ENCODE measurements at regions not wholly inside any gene's neighbourhood (a gene's known extent, or its start where the extent isn't known, plus 50 kb on each side); places are given as distances from the start of the nearest gene placed in this dataset.

- no peak for DNase-seq (ENCODE audit: low spot score)
- Histone ChIP-seq H2BK15ac (ENCODE audit: low read length) (no peak overlapping the region), H3K4me1 (ENCODE audit: control insufficient read depth in 2 of 2, insufficient read depth in 1 of 2, low read depth in 1 of 2, low read length in 2 of 2) (no peaks in the 10 kb centered on the region), H2BK12ac (ENCODE audit: low read length) (no peak overlapping the region), H4K91ac (ENCODE audit: low read depth, low read length, poor library complexity) (no peak overlapping the region), H3K4me2 (ENCODE audit: insufficient read depth, low read length, poor library complexity, severe bottlenecking) (no peak overlapping the region), H3K36me3 (replicated peaks in 1 of 2; ENCODE audit: control insufficient read depth in 2 of 2, insufficient read depth in 2 of 2, low read length in 2 of 2) (no peaks in the 10 kb centered on the region), H3K18ac (ENCODE audit: low read length) (no peak overlapping the region), H3K79me1 (ENCODE audit: low read depth, low read length) (no peaks in the 10 kb centered on the region), H3K27me3 (ENCODE audit: control insufficient read depth in 3 of 3, insufficient read depth in 3 of 3, low read depth in 1 of 3, low read length in 3 of 3) (no peaks in the 10 kb centered on the region), H3K23ac (ENCODE audit: low read depth, low read length, poor library complexity) (no peak overlapping the region), H2BK120ac (ENCODE audit: low read depth, low read length) (no peak overlapping the region), H3K14ac (ENCODE audit: low read length) (no peak overlapping the region), H4K8ac (ENCODE audit: low read depth, low read length) (no peak overlapping the region), H3K9me3 (replicated peaks in 1 of 2; ENCODE audit: control insufficient read depth in 2 of 2, insufficient read depth in 1 of 2, low read depth in 1 of 2, low read length in 2 of 2) (peaks cover 0 to 15% of the 10 kb centered on the region in 2 donors), H2AFZ (ENCODE audit: low read length) (no peak overlapping the region), H3K4ac (ENCODE audit: low read length) (no peak overlapping the region), H2AK5ac (ENCODE audit: low read depth, low read length) (no peak overlapping the region), H2BK5ac (ENCODE audit: low read length) (no peak overlapping the region), H3K4me3 (ENCODE audit: low read length in 2 of 2) (no peak overlapping the region), H3K27ac (replicated peaks; ENCODE audit: low read length) (no peak overlapping the region), H3K9ac (ENCODE audit: low read depth, low read length, poor library complexity) (no peak overlapping the region)
- no CpG with 5 or more reads among the region's 2 CpGs for whole genome bisulfite sequencing, 2 donors (ENCODE audit: extremely low coverage in 2 of 2, insufficient read length in 2 of 2, insufficient replicate concordance in 1 of 2)
Observed at GRCh38 chr10:63987212-63987611, 466.0 kb downstream of the REEP3 start.

- H3K4me1 ChIP-seq (ENCODE audit: control insufficient read depth in 2 of 2, insufficient read depth in 1 of 2, low read depth in 1 of 2, low read length in 2 of 2) = no peaks in the 10 kb centered on the region
- no peak overlapping the region for H3K4ac ChIP-seq (ENCODE audit: low read length)
- H4K8ac ChIP-seq (ENCODE audit: low read depth, low read length) = no peak overlapping the region
- H3K23ac ChIP-seq (ENCODE audit: low read depth, low read length, poor library complexity) = no peak overlapping the region
- H3K4me2 ChIP-seq (ENCODE audit: insufficient read depth, low read length, poor library complexity, severe bottlenecking) = no peak overlapping the region
- no peak overlapping the region for H2AK5ac ChIP-seq (ENCODE audit: low read depth, low read length)
- no peaks in the 10 kb centered on the region for H3K79me1 ChIP-seq (ENCODE audit: low read depth, low read length)
- no peak overlapping the region for H3K4me3 ChIP-seq (ENCODE audit: low read length in 2 of 2)
- no peak overlapping the region for H3K9ac ChIP-seq (ENCODE audit: low read depth, low read length, poor library complexity)
- H4K91ac ChIP-seq (ENCODE audit: low read depth, low read length, poor library complexity) = no peak overlapping the region
- peaks cover 0 to 10% of the 10 kb centered on the region in 2 donors for H3K9me3 ChIP-seq (replicated peaks in 1 of 2; ENCODE audit: control insufficient read depth in 2 of 2, insufficient read depth in 1 of 2, low read depth in 1 of 2, low read length in 2 of 2)
- H3K14ac ChIP-seq (ENCODE audit: low read length) = no peak overlapping the region
- no peaks in the 10 kb centered on the region for H3K36me3 ChIP-seq (replicated peaks in 1 of 2; ENCODE audit: control insufficient read depth in 2 of 2, insufficient read depth in 2 of 2, low read length in 2 of 2)
- no peaks in the 10 kb centered on the region for H3K27me3 ChIP-seq (ENCODE audit: control insufficient read depth in 3 of 3, insufficient read depth in 3 of 3, low read depth in 1 of 3, low read length in 3 of 3)
- H3K18ac ChIP-seq (ENCODE audit: low read length) = no peak overlapping the region
- no peak overlapping the region for H2BK12ac ChIP-seq (ENCODE audit: low read length)
- no peak overlapping the region for H2BK15ac ChIP-seq (ENCODE audit: low read length)
- no peak overlapping the region for H2AFZ ChIP-seq (ENCODE audit: low read length)
- no peak overlapping the region for H3K27ac ChIP-seq (replicated peaks; ENCODE audit: low read length)
- no peak overlapping the region for H2BK5ac ChIP-seq (ENCODE audit: low read length)
- WGBS, 2 donors (ENCODE audit: extremely low coverage in 2 of 2, insufficient read length in 2 of 2, insufficient replicate concordance in 1 of 2) = no CpG with 5 or more reads among the region's 7 CpGs
- no peak for DNase-seq (ENCODE audit: low spot score)
- no peak overlapping the region for H2BK120ac ChIP-seq (ENCODE audit: low read depth, low read length)
Observed at GRCh38 chr10:63994371-63994770, 473.2 kb downstream of the REEP3 start.

GRCh38 chr10:64007157-64007556, 486.0 kb downstream of the REEP3 start:
- Histone ChIP-seq H3K14ac (ENCODE audit: low read length) (no peak overlapping the region), H3K27me3 (ENCODE audit: control insufficient read depth in 3 of 3, insufficient read depth in 3 of 3, low read depth in 1 of 3, low read length in 3 of 3) (no peaks in the 10 kb centered on the region), H2AK5ac (ENCODE audit: low read depth, low read length) (no peak overlapping the region), H3K79me1 (ENCODE audit: low read depth, low read length) (no peaks in the 10 kb centered on the region), H3K18ac (ENCODE audit: low read length) (no peak overlapping the region), H2BK12ac (ENCODE audit: low read length) (no peak overlapping the region), H4K91ac (ENCODE audit: low read depth, low read length, poor library complexity) (no peak overlapping the region), H3K4ac (ENCODE audit: low read length) (no peak overlapping the region), H3K27ac (replicated peaks; ENCODE audit: low read length) (no peak overlapping the region), H3K4me3 (ENCODE audit: low read length in 2 of 2) (no peak overlapping the region), H3K9me3 (replicated peaks in 1 of 2; ENCODE audit: control insufficient read depth in 2 of 2, insufficient read depth in 1 of 2, low read depth in 1 of 2, low read length in 2 of 2) (no peaks in the 10 kb centered on the region), H2BK120ac (ENCODE audit: low read depth, low read length) (no peak overlapping the region), H3K23ac (ENCODE audit: low read depth, low read length, poor library complexity) (no peak overlapping the region), H3K36me3 (replicated peaks in 1 of 2; ENCODE audit: control insufficient read depth in 2 of 2, insufficient read depth in 2 of 2, low read length in 2 of 2) (no peaks in the 10 kb centered on the region), H3K9ac (ENCODE audit: low read depth, low read length, poor library complexity) (no peak overlapping the region), H3K4me1 (ENCODE audit: control insufficient read depth in 2 of 2, insufficient read depth in 1 of 2, low read depth in 1 of 2, low read length in 2 of 2) (peaks cover 1 to 2% of the 10 kb centered on the region in 2 donors), H3K4me2 (ENCODE audit: insufficient read depth, low read length, poor library complexity, severe bottlenecking) (no peak overlapping the region), H4K8ac (ENCODE audit: low read depth, low read length) (no peak overlapping the region), H2BK5ac (ENCODE audit: low read length) (no peak overlapping the region), H2AFZ (ENCODE audit: low read length) (no peak overlapping the region), H2BK15ac (ENCODE audit: low read length) (no peak overlapping the region)
- WGBS, 2 donors (ENCODE audit: extremely low coverage in 2 of 2, insufficient read length in 2 of 2, insufficient replicate concordance in 1 of 2) = no CpG with 5 or more reads among the region's 8 CpGs
- no peak for DNase-seq (ENCODE audit: low spot score)

DNA sequence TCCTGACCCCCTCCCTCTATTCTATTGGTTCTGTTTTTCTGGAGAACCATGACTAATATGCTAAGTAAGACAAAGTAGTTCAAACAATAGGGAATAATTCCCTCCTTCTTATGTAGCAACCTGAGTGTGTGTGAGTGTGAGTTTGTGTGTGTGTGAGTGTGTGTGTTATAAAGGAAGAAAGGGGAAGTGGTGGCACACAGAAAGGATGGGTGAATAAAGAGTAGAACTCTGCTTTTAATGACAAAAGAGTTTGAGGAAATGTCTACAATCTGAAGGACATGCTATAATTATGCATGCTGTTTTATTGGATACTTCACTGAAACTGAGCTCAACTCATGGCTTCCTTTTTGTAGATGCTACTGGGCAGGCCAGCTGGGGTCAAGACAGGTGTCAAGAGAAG, 489.5 kb downstream of the REEP3 start:
- H4K8ac ChIP-seq (ENCODE audit: low read depth, low read length) = no peak overlapping the region
- no peak overlapping the region for H3K27ac ChIP-seq (replicated peaks; ENCODE audit: low read length)
- H3K27me3 ChIP-seq (ENCODE audit: control insufficient read depth in 3 of 3, insufficient read depth in 3 of 3, low read depth in 1 of 3, low read length in 3 of 3) = no peaks in the 10 kb centered on the region
- no peaks in the 10 kb centered on the region for H3K9me3 ChIP-seq (replicated peaks in 1 of 2; ENCODE audit: control insufficient read depth in 2 of 2, insufficient read depth in 1 of 2, low read depth in 1 of 2, low read length in 2 of 2)
- no peak overlapping the region for H3K14ac ChIP-seq (ENCODE audit: low read length)
- no peak overlapping the region for H3K9ac ChIP-seq (ENCODE audit: low read depth, low read length, poor library complexity)
- H3K4ac ChIP-seq (ENCODE audit: low read length) = no peak overlapping the region
- H2BK120ac ChIP-seq (ENCODE audit: low read depth, low read length) = no peak overlapping the region
- peaks cover 2 to 5% of the 10 kb centered on the region in 2 donors for H3K4me1 ChIP-seq (ENCODE audit: control insufficient read depth in 2 of 2, insufficient read depth in 1 of 2, low read depth in 1 of 2, low read length in 2 of 2)
- no peak overlapping the region for H2BK12ac ChIP-seq (ENCODE audit: low read length)
- H3K18ac ChIP-seq (ENCODE audit: low read length) = no peak overlapping the region
- H2BK5ac ChIP-seq (ENCODE audit: low read length) = no peak overlapping the region
- no peak overlapping the region for H3K4me2 ChIP-seq (ENCODE audit: insufficient read depth, low read length, poor library complexity, severe bottlenecking)
- no peak overlapping the region for H4K91ac ChIP-seq (ENCODE audit: low read depth, low read length, poor library complexity)
- no peak overlapping the region for H3K23ac ChIP-seq (ENCODE audit: low read depth, low read length, poor library complexity)
- no peak overlapping the region for H2BK15ac ChIP-seq (ENCODE audit: low read length)
- no peak overlapping the region for H2AK5ac ChIP-seq (ENCODE audit: low read depth, low read length)
- H2AFZ ChIP-seq (ENCODE audit: low read length) = no peak overlapping the region
- no peaks in the 10 kb centered on the region for H3K36me3 ChIP-seq (replicated peaks in 1 of 2; ENCODE audit: control insufficient read depth in 2 of 2, insufficient read depth in 2 of 2, low read length in 2 of 2)
- H3K79me1 ChIP-seq (ENCODE audit: low read depth, low read length) = no peaks in the 10 kb centered on the region
- DNase-seq (ENCODE audit: low spot score) = no peak
- H3K4me3 ChIP-seq (ENCODE audit: low read length in 2 of 2) = no peak overlapping the region

Data from neuronal stem cell (in vitro differentiated cells).